IMR-90 (cell line): ENCODE measurements at regions not wholly inside any gene's neighbourhood (a gene's known extent, or its start where the extent isn't known, plus 50 kb on each side); places are given as distances from the start of the nearest gene placed in this dataset.

ENCODE experiments used
- ATAC-seq: fragments of 200-7000 bp; cut with Tn5 transposase; 2 replicates; pipeline ENCODE4 v1.9.1; 2020; ENCODE audit warnings: low read depth, mild to moderate bottlenecking, moderate library complexity
- BruUV-seq: library from RNA; stranded (reverse); fragments of 400-500 nt; replicated peaks from 2 replicates; lab custom pipeline; 2021; lab: Mats Ljungman, UMichigan
- CTCF ChIA-PET: fragments of 300-600 bp; formaldehyde crosslinking; extraction: SDS; loops from one replicate; lab custom pipeline; 2021; ENCODE audit warnings: antibody characterized with exemption; lab: Yijun Ruan, JAX
- POLR2A ChIA-PET: fragments of 300-600 bp; sonication (Branson Sonifier 250); formaldehyde crosslinking; loops from one replicate; lab custom pipeline; 2022; ENCODE audit warnings: antibody characterized with exemption; ENCODE audit not compliant: unreplicated experiment; lab: Charles Lee
- DNase-seq: peaks from one replicate; pipeline ENCODE4 v3.0.0; 2013
- H2AFZ ChIP-seq: replicated peaks from 2 replicates; pipeline ENCODE3; 2013; ENCODE audit warnings: low read length, mild to moderate bottlenecking; ENCODE audit not compliant: poor library complexity
- H2AK5ac ChIP-seq: 2 replicates; pipeline ENCODE4 v1.6.1; 2013; ENCODE audit warnings: low read depth, low read length, inconsistent platforms
- H2AK9ac ChIP-seq: replicated peaks from 2 replicates; pipeline ENCODE3; 2013; ENCODE audit warnings: mild to moderate bottlenecking, low read depth, low read length, moderate library complexity; ENCODE audit not compliant: poor library complexity
- H2BK120ac ChIP-seq: 2 replicates; pipeline ENCODE4 v1.6.1; 2013; ENCODE audit warnings: low read depth, low read length, inconsistent platforms
- H2BK15ac ChIP-seq: 3 replicates; pipeline ENCODE4 v1.6.1; 2013; ENCODE audit warnings: low read depth, low read length, inconsistent platforms
- H2BK20ac ChIP-seq: 2 replicates; pipeline ENCODE4 v1.6.1; 2013; ENCODE audit warnings: low read depth, mild to moderate bottlenecking, inconsistent platforms, low read length, moderate library complexity
- H2BK5ac ChIP-seq: 2 replicates; pipeline ENCODE4 v1.6.1; 2013; ENCODE audit warnings: mild to moderate bottlenecking, low read depth, low read length, inconsistent platforms; ENCODE audit not compliant: poor library complexity, severe bottlenecking
- H3K14ac ChIP-seq: replicated peaks from 2 replicates; pipeline ENCODE4 v1.6.1; 2013; ENCODE audit warnings: low read depth, low read length, inconsistent platforms
- H3K18ac ChIP-seq: 2 replicates; pipeline ENCODE4 v1.6.1; 2013; ENCODE audit warnings: low read depth, low read length, control low read depth
- H3K23ac ChIP-seq: 2 replicates; pipeline ENCODE4 v1.6.1; 2013; ENCODE audit warnings: low read depth, low read length, inconsistent platforms
- H3K27ac ChIP-seq: 2 replicates; pipeline ENCODE4 v1.5.1; 2013; ENCODE audit warnings: mild to moderate bottlenecking, control low read depth, low read length; ENCODE audit not compliant: insufficient read depth
- H3K27me3 ChIP-seq: 2 replicates; pipeline ENCODE4 v1.6.1; 2013; ENCODE audit warnings: low read length; ENCODE audit not compliant: control insufficient read depth, insufficient read depth
- H3K36me3 ChIP-seq: 2 replicates; pipeline ENCODE4 v1.6.1; 2013; ENCODE audit warnings: low read length, mixed read lengths; ENCODE audit not compliant: control insufficient read depth, insufficient read depth
- H3K4ac ChIP-seq: 2 replicates; pipeline ENCODE4 v1.6.1; 2013; ENCODE audit warnings: low read depth, low read length, inconsistent platforms
- H3K4me1 ChIP-seq: 2 replicates; pipeline ENCODE4 v1.6.1; 2013; ENCODE audit warnings: low read length, mixed read lengths; ENCODE audit not compliant: control insufficient read depth, insufficient read depth
- H3K4me2 ChIP-seq: 2 replicates; pipeline ENCODE4 v1.6.1; 2013; ENCODE audit warnings: low read depth, mild to moderate bottlenecking, control low read depth, low read length, moderate library complexity
- H3K4me3 ChIP-seq: 2 replicates; pipeline ENCODE4 v1.5.1; 2013; ENCODE audit warnings: low read depth, mild to moderate bottlenecking, control low read depth, low read length, moderate library complexity; ENCODE audit not compliant: insufficient read depth
- H3K56ac ChIP-seq: 2 replicates; pipeline ENCODE4 v1.6.1; 2013; ENCODE audit warnings: low read length, inconsistent platforms; ENCODE audit not compliant: insufficient read depth; ENCODE audit errors: extremely low read depth
- H3K79me1 ChIP-seq, 2 experiments: 2 replicates each; pipeline ENCODE4 v1.6.1; 2013; ENCODE audit warnings: low read length in 2 of 2, inconsistent platforms in 1 of 2, low read depth in 1 of 2
- H3K9ac ChIP-seq: 2 replicates; pipeline ENCODE4 v1.6.1; 2013; ENCODE audit warnings: low read depth, low read length, control low read depth
- H3K9me1 ChIP-seq: 2 replicates; pipeline ENCODE4 v1.6.1; 2013; ENCODE audit warnings: low read length, inconsistent platforms; ENCODE audit not compliant: insufficient read depth
- H3K9me3 ChIP-seq: 2 replicates; pipeline ENCODE4 v1.6.1; 2013; ENCODE audit warnings: low read length; ENCODE audit not compliant: control insufficient read depth, insufficient read depth
- H4K20me1 ChIP-seq: 2 replicates; pipeline ENCODE4 v1.6.1; 2013; ENCODE audit warnings: low read length, inconsistent platforms; ENCODE audit not compliant: insufficient read depth
- H4K5ac ChIP-seq: 2 replicates; pipeline ENCODE4 v1.6.1; 2013; ENCODE audit warnings: mild to moderate bottlenecking, low read depth, low read length, control low read depth
- H4K8ac ChIP-seq, 2 experiments: 2 replicates each; pipeline ENCODE4 v1.6.1; 2013; ENCODE audit warnings: low read depth in 2 of 2, low read length in 2 of 2, control low read depth in 1 of 2, inconsistent platforms in 1 of 2
- H4K91ac ChIP-seq: 2 replicates; pipeline ENCODE4 v1.6.1; 2013; ENCODE audit warnings: low read depth, low read length, inconsistent platforms; ENCODE audit not compliant: insufficient read depth
- CHD1 ChIP-seq: IDR thresholded peaks from 2 replicates; pipeline ENCODE4 v1.6.1; 2012; ENCODE audit warnings: low read depth, low read length, improper control_type of control experiment
- FOS ChIP-seq: fragments of 150-350 bp; IDR thresholded peaks from 2 replicates; pipeline ENCODE4 v1.6.1; 2016; ENCODE audit warnings: low read depth, low read length
- MAFK ChIP-seq: IDR thresholded peaks from 2 replicates; pipeline ENCODE4 v1.6.1; 2012; ENCODE audit warnings: low read depth, low read length, improper control_type of control experiment
- MAZ ChIP-seq: IDR thresholded peaks from 2 replicates; pipeline ENCODE4 v1.6.1; 2012; ENCODE audit warnings: low read depth, mild to moderate bottlenecking, low read length, improper control_type of control experiment, moderate library complexity, borderline replicate concordance
- MXI1 ChIP-seq: IDR thresholded peaks from 2 replicates; pipeline ENCODE4 v1.6.1; 2012; ENCODE audit warnings: low read depth, mild to moderate bottlenecking, low read length, moderate library complexity, borderline replicate concordance
- POLR2A ChIP-seq: IDR thresholded peaks from 2 replicates; pipeline ENCODE4 v1.6.1; 2012; ENCODE audit warnings: mild to moderate bottlenecking, low read depth, low read length
- RAD21 ChIP-seq: IDR thresholded peaks from 2 replicates; pipeline ENCODE4 v1.6.1; 2012; ENCODE audit warnings: low read length, improper control_type of control experiment
- SMC3 ChIP-seq: fragments of 150-350 bp; IDR thresholded peaks from 2 replicates; pipeline ENCODE4 v1.6.1; 2016; ENCODE audit warnings: low read depth, mild to moderate bottlenecking, antibody characterized with exemption, low read length, moderate library complexity
- USF2 ChIP-seq: fragments of 150-350 bp; IDR thresholded peaks from 2 replicates; pipeline ENCODE4 v1.6.1; 2017; ENCODE audit warnings: mild to moderate bottlenecking, antibody characterized with exemption, low read length, low read depth
- WGBS, 2 experiments: methylation state at CpG; one replicate each; pipeline versions ENCODE4 v1.1.5 to v1.1.7; 2013; ENCODE audit warnings: missing lambda C conversion rate in 2 of 2; ENCODE audit not compliant: insufficient read length in 1 of 2; ENCODE audit errors: extremely low coverage in 2 of 2; 5-methylcytosine and 5-hydroxymethylcytosine counted together
- dilution Hi-C: fragments of 300-500 bp; cut with HindIII; formaldehyde crosslinking; loops from one replicate; pipeline ENCODE4 v1.14.3; 2018; ENCODE audit warnings: low sequenced_read_pairs; ENCODE audit not compliant: unreplicated experiment
- in situ Hi-C: fragments of 300-500 bp; cut with MboI; formaldehyde crosslinking; loops from 3 replicates; pipeline ENCODE4 v1.14.3; 2019; ENCODE audit warnings: low sequenced_read_pairs, inconsistent platforms, mixed read lengths
- intact Hi-C: fragments of 100-400 bp; cut with micrococcal nuclease; formaldehyde crosslinking; loops from 2 replicates; pipeline ENCODE4 v1.10.0; 2022
- TF ChIP-seq, protein P1 (sequence below): fragments of 150-350 bp; IDR thresholded peaks from 2 replicates; pipeline ENCODE4 v1.6.1; 2016; ENCODE audit warnings: low read depth, mild to moderate bottlenecking, low read length, moderate library complexity, borderline replicate concordance

- dilution Hi-C loops (no loop called here), in situ Hi-C loops (no loop called here), intact Hi-C loops (no loop called here)
- Histone ChIP-seq H3K27me3 (no peaks in the 10 kb centered on the region), H4K91ac (no peak overlapping the region), H3K14ac (no peak overlapping the region), H2AFZ (no peak overlapping the region), H2BK5ac (no peak overlapping the region), H3K79me1 (no peaks in the 10 kb centered on the region), H4K5ac (no peak overlapping the region), H3K36me3 (no peaks in the 10 kb centered on the region), H3K4me1 (no peaks in the 10 kb centered on the region), H4K20me1 (no peaks in the 10 kb centered on the region), H3K9me3 (peaks cover 49% of the 10 kb centered on the region), H3K23ac (no peak overlapping the region), H4K8ac (no peak overlapping the region), H3K18ac (no peak overlapping the region), H3K9ac (no peak overlapping the region), H2BK20ac (no peak overlapping the region), H3K4me2 (no peak overlapping the region), H2AK5ac (no peak overlapping the region), H3K4me3 (no peak overlapping the region), H3K56ac (no peak overlapping the region), H2AK9ac (no peak overlapping the region), H3K27ac (no peak overlapping the region), H2BK120ac (no peak overlapping the region), H3K9me1 (no peaks in the 10 kb centered on the region), H3K4ac (no peak overlapping the region), H2BK15ac (no peak overlapping the region)
- DNase-seq = no peak
- no CpG with 5 or more reads among the region's 5 CpGs for WGBS, 2 experiments
- TF ChIP-seq, protein P1, sequence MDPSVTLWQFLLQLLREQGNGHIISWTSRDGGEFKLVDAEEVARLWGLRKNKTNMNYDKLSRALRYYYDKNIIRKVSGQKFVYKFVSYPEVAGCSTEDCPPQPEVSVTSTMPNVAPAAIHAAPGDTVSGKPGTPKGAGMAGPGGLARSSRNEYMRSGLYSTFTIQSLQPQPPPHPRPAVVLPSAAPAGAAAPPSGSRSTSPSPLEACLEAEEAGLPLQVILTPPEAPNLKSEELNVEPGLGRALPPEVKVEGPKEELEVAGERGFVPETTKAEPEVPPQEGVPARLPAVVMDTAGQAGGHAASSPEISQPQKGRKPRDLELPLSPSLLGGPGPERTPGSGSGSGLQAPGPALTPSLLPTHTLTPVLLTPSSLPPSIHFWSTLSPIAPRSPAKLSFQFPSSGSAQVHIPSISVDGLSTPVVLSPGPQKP = no peak
- TF ChIP-seq SMC3 (no peak), MAZ (no peak), RAD21 (no peak), MXI1 (no peak), MAFK (no peak), CHD1 (no peak), POLR2A (no peak), FOS (no peak), USF2 (no peak)
- ATAC-seq = no peak
- BruUV-seq = no TSS peak
- ChIA-PET CTCF (interaction anchor here (0.7 kb wide), 1 partner anchor 472 kb away, joined by 3 read pairs; no protein-coding TSS in a partner anchor), POLR2A (no interaction called here)
Observed at GRCh38 chr19:28218728-28219127, 994.2 kb downstream of the UQCRFS1 start.
